HCT116 (cell line): ENCODE measurements at regions not wholly inside any gene's neighbourhood (a gene's known extent, or its start where the extent isn't known, plus 50 kb on each side); places are given as distances from the start of the nearest gene placed in this dataset.

Experiments
- ATAC-seq: fragments of 200-7000 bp; cut with Tn5 transposase; 2 replicates; pipeline ENCODE4 v1.9.1; 2020; ENCODE audit warnings: mild to moderate bottlenecking, moderate library complexity
- BruUV-seq: library from RNA; stranded (reverse); fragments of 400-500 nt; replicated peaks from 2 replicates; lab custom pipeline; 2021; lab: Mats Ljungman, UMichigan
- CTCF ChIA-PET: fragments of 300-600 bp; sonication (Branson Sonifier 250); formaldehyde crosslinking; loops from one replicate; lab custom pipeline; 2021; ENCODE audit warnings: antibody characterized with exemption; lab: Charles Lee
- POLR2A ChIA-PET: fragments of 300-600, 350-600 bp; sonication (Branson Sonifier 250); formaldehyde crosslinking; loops from one replicate; lab custom pipeline; 2021; ENCODE audit warnings: antibody characterized with exemption; lab: Charles Lee
- RAD21 ChIA-PET, 2 experiments: fragments of 300-600 bp; sonication (Branson Sonifier 250); formaldehyde crosslinking; loops; one replicate each; lab custom pipeline; 2023; ENCODE audit warnings: low total read pairs in 2 of 2; ENCODE audit not compliant: uncharacterized antibody in 2 of 2, unreplicated experiment in 2 of 2, low non-redundant PET in 1 of 2; lab: Charles Lee
- DNase-seq: peaks from one replicate; pipeline ENCODE4 v3.0.0-alpha.2; 2010; ENCODE audit warnings: low read depth, low spot score
- H2AFZ ChIP-seq: fragments of 200-600 bp; shearing (Covaris generic), sonication (generic); 2 replicates; pipeline ENCODE4 v1.6.1; 2017; ENCODE audit warnings: low read depth, mixed run types, mixed read lengths, antibody characterized with exemption, low read length; ENCODE audit not compliant: poor library complexity, severe bottlenecking
- H3K27ac ChIP-seq: 2 replicates; pipeline ENCODE4 v1.5.1; 2012; ENCODE audit warnings: low read depth, low read length
- H3K27me3 ChIP-seq: fragments of 200-600 bp; sonication (generic); 2 replicates; pipeline ENCODE4 v1.6.1; 2016; ENCODE audit warnings: mixed run types, low read length, mixed read lengths; ENCODE audit not compliant: insufficient read depth
- H3K36me3 ChIP-seq, 2 experiments: fragments of 200-500 bp in 1 of 2; fragments of 200-600 bp in 1 of 2; sonication (Bioruptor generic) in 1 of 2; sonication (generic) in 1 of 2; 2 replicates each; pipeline versions ENCODE4 v1.5.1 to v1.6.1; 2014 to 2016; ENCODE audit warnings: low read length in 2 of 2, inconsistent platforms in 1 of 2, mixed read lengths in 1 of 2, mixed run types in 1 of 2; ENCODE audit not compliant: insufficient read depth in 2 of 2, control insufficient read depth in 1 of 2
- H3K4me1 ChIP-seq, 2 experiments: fragments of 200-600 bp in 1 of 2; sonication (generic) in 1 of 2; 2 replicates each; pipeline versions ENCODE4 v1.5.1 to v1.6.1; 2012 to 2017; ENCODE audit warnings: low read length in 2 of 2, inconsistent platforms in 1 of 2, mild to moderate bottlenecking in 1 of 2, mixed read lengths in 1 of 2, mixed run types in 1 of 2, moderate library complexity in 1 of 2; ENCODE audit not compliant: insufficient read depth in 2 of 2, control insufficient read depth in 1 of 2
- H3K4me2 ChIP-seq: fragments of 200-600 bp; sonication (generic); 2 replicates; pipeline ENCODE4 v1.6.1; 2017; ENCODE audit warnings: mixed run types, low read length, mixed read lengths
- H3K4me3 ChIP-seq, 2 experiments: fragments of 200-600 bp in 1 of 2; sonication (generic) in 1 of 2; replicated peaks in 1 of 2; 2 replicates each; pipeline ENCODE4 v1.5.1; 2011 to 2016; ENCODE audit warnings: low read length in 2 of 2, control low read depth in 1 of 2, low read depth in 1 of 2, mild to moderate bottlenecking in 1 of 2, mixed read lengths in 1 of 2, mixed run types in 1 of 2
- H3K79me2 ChIP-seq: fragments of 200-600 bp; sonication (generic); 2 replicates; pipeline ENCODE4 v1.6.1; 2017; ENCODE audit warnings: mild to moderate bottlenecking, mixed run types, low read length, moderate library complexity, mixed read lengths; ENCODE audit not compliant: insufficient read depth
- H3K9ac ChIP-seq: fragments of 200-600 bp; sonication (generic); 2 replicates; pipeline ENCODE4 v1.6.1; 2016; ENCODE audit warnings: low read length, mixed read lengths
- H3K9me2 ChIP-seq: fragments of 200-600 bp; sonication (generic), shearing (Covaris generic); 2 replicates; pipeline ENCODE4 v1.6.1; 2017; ENCODE audit warnings: mixed run types, mild to moderate bottlenecking, moderate library complexity; ENCODE audit not compliant: insufficient read depth
- H3K9me3 ChIP-seq, 2 experiments: fragments of 200-500 bp in 1 of 2; fragments of 200-600 bp in 1 of 2; sonication (Bioruptor generic) in 1 of 2; sonication (generic) in 1 of 2; 2 replicates each; pipeline ENCODE4 v1.6.1; 2014 to 2017; ENCODE audit warnings: low read length in 2 of 2, mixed read lengths in 2 of 2, inconsistent platforms in 1 of 2, low read depth in 1 of 2, mild to moderate bottlenecking in 1 of 2, mixed run types in 1 of 2, moderate library complexity in 1 of 2; ENCODE audit not compliant: control insufficient read depth in 1 of 2, insufficient read depth in 1 of 2
- H4K20me1 ChIP-seq: fragments of 200-600 bp; sonication (generic), shearing (Covaris generic); 2 replicates; pipeline ENCODE4 v1.6.1; 2017; ENCODE audit warnings: mixed run types, mild to moderate bottlenecking, moderate library complexity; ENCODE audit not compliant: insufficient read depth
- CTCF ChIP-seq, 3 experiments: fragments of 200-600 bp in 1 of 3; sonication (generic) in 1 of 3; IDR thresholded peaks in 2 of 3; conservative IDR thresholded peaks in 1 of 3; 2 replicates each; pipeline ENCODE4 v1.5.1; 2012 to 2017; ENCODE audit warnings: low read depth in 2 of 3, low read length in 2 of 3, antibody characterized with exemption in 1 of 3, borderline replicate concordance in 1 of 3, control low read depth in 1 of 3, mild to moderate bottlenecking in 1 of 3, mixed read lengths in 1 of 3, mixed run types in 1 of 3, moderate library complexity in 1 of 3; ENCODE audit not compliant: insufficient read depth in 1 of 3
- EZH2phosphoT487 ChIP-seq: fragments of 200-600 bp; IDR thresholded peaks from 2 replicates; pipeline ENCODE4 v1.6.1; 2018; ENCODE audit warnings: antibody characterized with exemption, borderline replicate concordance
- FOSL1 ChIP-seq: IDR thresholded peaks from 2 replicates; pipeline ENCODE4 v1.6.1; 2012; ENCODE audit warnings: low read depth
- POLR2A ChIP-seq: IDR thresholded peaks from 2 replicates; pipeline ENCODE4 v1.7.0; 2011; ENCODE audit warnings: borderline replicate concordance; ENCODE audit not compliant: insufficient read depth, insufficient read length; ENCODE audit errors: extremely low read depth
- RAD21 ChIP-seq: IDR thresholded peaks from 2 replicates; pipeline ENCODE4 v1.6.1; 2012; ENCODE audit warnings: low read depth, mild to moderate bottlenecking
- TCF7L2 ChIP-seq: IDR thresholded peaks from 2 replicates; pipeline ENCODE4 v1.7.0; 2011; ENCODE audit warnings: borderline replicate concordance, inconsistent platforms; ENCODE audit not compliant: insufficient read depth, insufficient read length; ENCODE audit errors: extremely low read depth
- YY1 ChIP-seq: IDR thresholded peaks from 2 replicates; pipeline ENCODE4 v1.6.1; 2011; ENCODE audit warnings: low read length, low read depth, moderate library complexity, mild to moderate bottlenecking; ENCODE audit not compliant: insufficient replicate concordance; ENCODE audit errors: extremely low read depth
- ZBTB33 ChIP-seq: IDR thresholded peaks from 2 replicates; pipeline ENCODE4 v1.6.1; 2011; ENCODE audit warnings: mild to moderate bottlenecking, low read length, moderate library complexity; ENCODE audit not compliant: insufficient replicate concordance; ENCODE audit errors: extremely low read depth
- ZNF274 ChIP-seq: fragments of 200-500 bp; sonication (Bioruptor generic); IDR thresholded peaks from 2 replicates; pipeline ENCODE4 v1.6.1; 2014; ENCODE audit warnings: mild to moderate bottlenecking, low read depth, low read length, inconsistent platforms
- intact Hi-C: fragments of 100-400 bp; cut with micrococcal nuclease; formaldehyde crosslinking; loops from 2 replicates; pipeline ENCODE4 v1.10.0; 2022

- ChIA-PET CTCF (no interaction called here), POLR2A (interaction anchor here (0.6 kb wide), 1 partner anchor 197 kb away, joined by 4 read pairs; no protein-coding TSS in a partner anchor), RAD21 (no interaction called here)
- Histone ChIP-seq H3K79me2 (no peaks in the 10 kb centered on the region), H3K27ac (no peak overlapping the region), H4K20me1 (no peaks in the 10 kb centered on the region), H2AFZ (no peak overlapping the region), H3K9me2 (no peaks in the 10 kb centered on the region), H3K4me1 (peaks cover 33 to 63% of the 10 kb centered on the region in 2 experiments), H3K4me2 (no peak overlapping the region), H3K9me3 (no peaks in the 10 kb centered on the region), H3K4me3 (no peak overlapping the region), H3K36me3 (no peaks in the 10 kb centered on the region), H3K27me3 (0 out of 2 replicates have a peak, but pooled peaks cover 4% of the 10 kb centered on the region), H3K9ac (no peak overlapping the region)
- DNase-seq (no peak), ATAC-seq (no peak)
- intact Hi-C loops, result no loop called here
- no TSS peak for BruUV-seq
- TF ChIP-seq ZBTB33 (no peak), YY1 (no peak), RAD21 (no peak), FOSL1 (no peak), ZNF274 (no peak), EZH2phosphoT487 (no peak), CTCF (IDR thresholded peaks at IDR 0.05 in 2 of 3, conservative IDR thresholded peaks at IDR 0.05 in 1 of 3; ENCODE audit: borderline replicate concordance in 1 of 3, insufficient read depth in 1 of 3, low read depth in 2 of 3, low read length in 2 of 3) (no peak), POLR2A (no peak), TCF7L2 (no peak)
These were observed 61.8 kb downstream of the DRD1 start for GRCh38 chr5:175382171-175382570.
